Stomach (tissue), 8 donors: ENCODE measurements at regions not wholly inside any gene's neighbourhood (a gene's known extent, or its start where the extent isn't known, plus 50 kb on each side); places are given as distances from the start of the nearest gene placed in this dataset.

Source experiments
- DNase-seq, 2 donors: peaks; one replicate each; pipeline versions ENCODE4 v3.0.0 to v3.0.0-alpha.2; 2013 to 2019
- H3K27ac ChIP-seq, 5 donors: fragments of 200-600 bp in 4 of 5; sonication (generic) in 4 of 5; one replicate each; pipeline ENCODE4 v1.5.1; 2013 to 2019; ENCODE audit warnings: mild to moderate bottlenecking in 1 of 5, moderate library complexity in 1 of 5
- H3K27me3 ChIP-seq, 3 donors: fragments of 200-600 bp; sonication (generic); one replicate each; pipeline ENCODE4 v1.5.1; 2017 to 2019; ENCODE audit warnings: mixed run types in 1 of 3
- H3K36me3 ChIP-seq, 4 donors: fragments of 200-600 bp; sonication (generic); 1 replicate in 3 of 4; 2 replicates in 1 of 4; pipeline ENCODE4 v1.5.1; 2016 to 2019
- H3K4me1 ChIP-seq, 4 donors: fragments of 200-600 bp; sonication (generic); one replicate each; pipeline ENCODE4 v1.5.1; 2016 to 2019
- H3K4me3 ChIP-seq, 4 donors: fragments of 200-600 bp; sonication (generic) in 3 of 4; one replicate each; pipeline ENCODE4 v1.5.1; 2016 to 2019; ENCODE audit warnings: mild to moderate bottlenecking in 1 of 4
- H3K9me3 ChIP-seq, 4 donors: fragments of 200-600 bp; sonication (generic); one replicate each; pipeline ENCODE4 v1.5.1; 2016 to 2019
- CTCF ChIP-seq, 7 experiments: fragments of 450-650 bp in 4 of 7; fragments of 200-600 bp in 3 of 7; sonication (generic) in 3 of 7; IDR thresholded peaks; one replicate each; pipeline ENCODE4 v1.5.1; 2016 to 2019; ENCODE audit warnings: antibody characterized with exemption in 7 of 7, control low read depth in 2 of 7, mild to moderate bottlenecking in 1 of 7
- EP300 ChIP-seq: sonication (generic); formaldehyde crosslinking; IDR thresholded peaks from one replicate; pipeline ENCODE4 v1.6.1; 2017; ENCODE audit warnings: antibody characterized with exemption
- POLR2A ChIP-seq, 4 donors: fragments of 450-650 bp; IDR thresholded peaks; one replicate each; pipeline ENCODE4 v1.6.1; 2016; ENCODE audit warnings: antibody characterized with exemption in 4 of 4, control low read depth in 2 of 4, mild to moderate bottlenecking in 1 of 4, moderate library complexity in 1 of 4
- POLR2AphosphoS5 ChIP-seq, 3 donors: sonication (generic); formaldehyde crosslinking; IDR thresholded peaks; one replicate each; pipeline ENCODE4 v1.6.1; 2016; ENCODE audit warnings: antibody characterized with exemption in 3 of 3
- WGBS, 5 donors: extraction: QIAGEN DNeasy Blood & Tissue Kit in 3 of 5; methylation state at CpG; one replicate each; pipeline versions ENCODE4 v1.1.5 to v1.1.7; 2013 to 2018; 5-methylcytosine and 5-hydroxymethylcytosine counted together
- intact Hi-C: fragments of 100-400 bp; cut with DNase I; formaldehyde crosslinking; loops from one replicate; pipeline ENCODE4 v1.15.1; 2023; ENCODE audit warnings: low total_unique reads
- donor health status: healthy with polysubstance abuse.
- donor health status: Bipolar disorder and iron deficiency.
- donor health status: healthy.

DNA sequence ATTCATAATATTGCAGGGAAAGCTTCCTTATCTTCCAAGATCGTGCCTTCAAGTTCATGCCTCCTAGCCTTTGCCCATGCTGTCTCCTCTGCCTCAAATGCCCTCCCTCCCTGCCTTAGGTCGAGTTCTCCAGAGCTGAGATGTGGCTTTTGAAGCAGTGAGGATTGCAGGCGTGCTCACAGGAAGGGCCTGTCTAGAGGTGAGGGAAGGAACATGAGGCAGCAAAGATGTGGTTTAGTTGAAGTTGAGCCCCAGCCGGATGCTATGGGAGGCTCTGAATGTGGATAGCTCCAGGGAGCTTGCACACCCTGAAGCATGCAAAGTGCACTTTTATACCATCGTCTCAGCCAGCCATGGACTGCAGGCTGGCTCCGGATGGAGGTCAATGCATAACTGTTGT lies 754.6 kb upstream of the EEF2KMT start:
- intact Hi-C loops: no loop called here
- no peak for TF ChIP-seq EP300
- Histone ChIP-seq H3K27me3 (no peaks in the 10 kb centered on the region), H3K27ac (no peak overlapping the region), H3K4me3 (no peak overlapping the region), H3K4me1 (no peaks in the 10 kb centered on the region), H3K9me3 (peaks cover 0 to 7% (median 0%) of the 10 kb centered on the region in 4 donors), H3K36me3 (no peaks in the 10 kb centered on the region)
- WGBS, 5 donors: 61 to 74% (median 64%) methylated on average over 6 of the region's 6 CpGs
- no peak for DNase-seq

DNA sequence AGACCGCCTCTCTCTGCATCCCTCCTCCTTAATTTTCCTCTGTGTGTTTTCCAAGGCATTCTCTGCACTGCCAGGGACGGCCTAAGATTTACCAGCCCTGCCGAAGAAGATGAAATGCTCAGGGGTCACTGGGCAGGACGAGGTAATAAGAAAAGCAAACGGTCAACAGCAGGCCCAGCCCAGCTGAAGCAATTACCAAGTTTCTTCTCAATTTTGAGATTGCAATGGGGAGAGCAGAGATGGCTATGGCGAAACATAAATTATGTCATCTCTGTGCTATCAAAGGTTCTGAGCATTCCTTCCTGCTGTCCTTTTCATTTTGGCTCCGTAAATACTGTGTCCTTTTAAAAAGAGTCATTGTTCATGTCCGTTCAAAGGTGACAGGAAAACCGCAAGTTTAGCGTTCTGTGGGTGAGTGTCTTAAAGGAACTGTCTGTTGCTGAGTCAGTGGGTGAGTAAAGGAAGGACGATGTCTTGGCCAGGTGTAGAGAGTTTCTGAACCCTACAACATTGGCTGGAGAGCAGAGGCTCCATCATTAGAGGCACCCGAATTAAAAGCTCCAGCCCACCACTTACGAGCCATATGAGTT lies 753.9 kb upstream of the EEF2KMT start:
- Histone ChIP-seq H3K4me1 (no peaks in the 10 kb centered on the region), H3K9me3 (peaks cover 0 to 7% (median 0%) of the 10 kb centered on the region in 4 donors), H3K27me3 (no peaks in the 10 kb centered on the region), H3K36me3 (no peaks in the 10 kb centered on the region), H3K4me3 (no peak overlapping the region), H3K27ac (no peak overlapping the region)
- 28 to 48% (median 40%) methylated on average over 13 of the region's 13 CpGs for WGBS, 5 donors
- TF ChIP-seq POLR2A (IDR thresholded peaks at IDR 0.05) (no peak), POLR2AphosphoS5 (IDR thresholded peaks at IDR 0.05) (no peak), EP300 (no peak), CTCF (IDR thresholded peaks at IDR 0.05) (no peak)
- intact Hi-C loops: no loop called here
- DNase-seq: no peak

GRCh38 chr16:5850632-5851392 lies 753.2 kb upstream of the EEF2KMT start:
- H3K4me3 ChIP-seq: no peak overlapping the region
- 66 to 79% (median 75%) methylated on average over 16 of the region's 16 CpGs for WGBS, 5 donors
- no peak overlapping the region for H3K27ac ChIP-seq
- intact Hi-C loops: no loop called here
- TF ChIP-seq EP300: no peak
- no peak for TF ChIP-seq POLR2AphosphoS5 (IDR thresholded peaks at IDR 0.05)
- TF ChIP-seq CTCF (IDR thresholded peaks at IDR 0.05): no peak
- TF ChIP-seq POLR2A (IDR thresholded peaks at IDR 0.05): no peak
- H3K4me1 ChIP-seq: no peaks in the 10 kb centered on the region
- H3K36me3 ChIP-seq: no peaks in the 10 kb centered on the region
- peaks cover 0 to 7% (median 0%) of the 10 kb centered on the region in 4 donors for H3K9me3 ChIP-seq
- DNase-seq: no peak
- no peaks in the 10 kb centered on the region for H3K27me3 ChIP-seq

GRCh38 chr16:5845046-5845445 lies 747.5 kb upstream of the EEF2KMT start:
- Histone ChIP-seq H3K9me3 (peaks cover 0 to 9% (median 0%) of the 10 kb centered on the region in 4 donors), H3K36me3 (no peaks in the 10 kb centered on the region), H3K4me1 (no peaks in the 10 kb centered on the region), H3K27ac (no peak overlapping the region), H3K27me3 (no peaks in the 10 kb centered on the region), H3K4me3 (no peak overlapping the region)
- DNase-seq: no peak
- WGBS, 5 donors: 49 to 66% (median 53%) methylated on average over 3 of the region's 3 CpGs
- intact Hi-C loops: no loop called here
- TF ChIP-seq POLR2A (IDR thresholded peaks at IDR 0.05): no peak
- no peak for TF ChIP-seq EP300
- no peak for TF ChIP-seq POLR2AphosphoS5 (IDR thresholded peaks at IDR 0.05)
- no peak for TF ChIP-seq CTCF (IDR thresholded peaks at IDR 0.05)

DNA sequence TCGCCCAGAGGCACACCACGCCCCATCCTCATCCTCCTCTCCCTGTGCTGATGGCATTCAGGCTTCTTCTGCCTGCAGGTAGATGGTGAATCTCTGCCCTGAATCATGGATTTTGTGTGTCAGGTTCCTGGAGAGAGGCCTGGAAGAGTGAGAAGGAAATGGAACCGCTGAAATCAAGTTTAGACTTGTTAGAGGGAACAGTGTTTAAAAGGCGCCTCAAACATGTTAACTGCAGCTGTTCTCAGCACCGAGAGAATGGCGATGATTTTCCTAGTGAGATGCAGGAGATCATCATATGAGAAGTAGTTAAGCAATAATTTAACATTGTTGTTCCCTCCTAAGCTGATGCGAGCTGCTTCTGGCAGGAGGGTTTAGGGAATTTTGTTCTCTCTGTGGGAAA lies 744.4 kb upstream of the EEF2KMT start:
- Histone ChIP-seq H3K4me1 (no peaks in the 10 kb centered on the region), H3K27me3 (no peaks in the 10 kb centered on the region), H3K27ac (no peak overlapping the region), H3K4me3 (no peak overlapping the region), H3K9me3 (peaks cover 0 to 14% (median 0%) of the 10 kb centered on the region in 4 donors), H3K36me3 (no peaks in the 10 kb centered on the region)
- intact Hi-C loops: no loop called here
- TF ChIP-seq EP300: no peak
- TF ChIP-seq CTCF (IDR thresholded peaks at IDR 0.05): no peak
- TF ChIP-seq POLR2AphosphoS5 (IDR thresholded peaks at IDR 0.05): no peak
- no peak for TF ChIP-seq POLR2A (IDR thresholded peaks at IDR 0.05)
- no peak for DNase-seq
- 66 to 80% (median 71%) methylated on average over 7 of the region's 7 CpGs for WGBS, 5 donors
